Omental fat pad (tissue), 3 donors: ENCODE measurements at regions not wholly inside any gene's neighbourhood (a gene's known extent, or its start where the extent isn't known, plus 50 kb on each side); places are given as distances from the start of the nearest gene placed in this dataset.

Source experiments
- ATAC-seq: fragments of 150-250 bp; one replicate; pipeline ENCODE4 v1.9.1; 2016; ENCODE audit warnings: mild to moderate bottlenecking, moderate library complexity; ENCODE audit not compliant: low FRiP score
- DNase-seq: peaks from one replicate; pipeline ENCODE4 v3.0.0-alpha.2; 2019; ENCODE audit warnings: low spot score
- TF ChIP-seq, protein P1 (sequence below), 3 donors: fragments of 450-650 bp; IDR thresholded peaks; one replicate each; pipeline ENCODE4 v1.5.1; 2016 to 2017; ENCODE audit warnings: antibody characterized with exemption in 3 of 3, mild to moderate bottlenecking in 3 of 3, moderate library complexity in 2 of 3

- ATAC-seq (no peak), DNase-seq (no peak)
- TF ChIP-seq, protein P1, sequence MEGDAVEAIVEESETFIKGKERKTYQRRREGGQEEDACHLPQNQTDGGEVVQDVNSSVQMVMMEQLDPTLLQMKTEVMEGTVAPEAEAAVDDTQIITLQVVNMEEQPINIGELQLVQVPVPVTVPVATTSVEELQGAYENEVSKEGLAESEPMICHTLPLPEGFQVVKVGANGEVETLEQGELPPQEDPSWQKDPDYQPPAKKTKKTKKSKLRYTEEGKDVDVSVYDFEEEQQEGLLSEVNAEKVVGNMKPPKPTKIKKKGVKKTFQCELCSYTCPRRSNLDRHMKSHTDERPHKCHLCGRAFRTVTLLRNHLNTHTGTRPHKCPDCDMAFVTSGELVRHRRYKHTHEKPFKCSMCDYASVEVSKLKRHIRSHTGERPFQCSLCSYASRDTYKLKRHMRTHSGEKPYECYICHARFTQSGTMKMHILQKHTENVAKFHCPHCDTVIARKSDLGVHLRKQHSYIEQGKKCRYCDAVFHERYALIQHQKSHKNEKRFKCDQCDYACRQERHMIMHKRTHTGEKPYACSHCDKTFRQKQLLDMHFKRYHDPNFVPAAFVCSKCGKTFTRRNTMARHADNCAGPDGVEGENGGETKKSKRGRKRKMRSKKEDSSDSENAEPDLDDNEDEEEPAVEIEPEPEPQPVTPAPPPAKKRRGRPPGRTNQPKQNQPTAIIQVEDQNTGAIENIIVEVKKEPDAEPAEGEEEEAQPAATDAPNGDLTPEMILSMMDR (IDR thresholded peaks at IDR 0.05) = no peak
Measured at GRCh38 chrX:42988700-42989099, 210.7 kb upstream of the PPP1R2C start.

GRCh38 chrX:42992199-42992943 is 214.4 kb upstream of the PPP1R2C start:
- no peak for ATAC-seq
- TF ChIP-seq, protein P1 (IDR thresholded peaks at IDR 0.05) = no peak

DNA sequence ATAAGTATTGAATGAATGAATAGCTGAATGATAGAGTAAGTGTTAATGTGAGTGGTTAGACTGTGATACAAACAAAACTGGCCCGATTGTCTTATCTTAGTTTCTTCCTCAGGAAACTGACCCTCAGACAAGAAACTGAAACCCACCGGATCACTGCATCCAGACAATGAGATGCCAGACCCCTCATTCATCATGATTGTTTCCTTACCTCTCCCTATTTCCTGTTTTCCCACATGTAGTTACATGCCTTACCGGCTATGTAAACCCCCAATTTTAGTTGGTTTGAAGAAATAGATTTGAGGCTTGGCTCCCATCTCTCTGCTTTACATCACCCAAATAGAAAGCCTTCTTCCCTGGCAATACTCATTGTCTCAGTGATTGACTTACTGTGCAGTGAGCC is 218.9 kb upstream of the PPP1R2C start:
- ATAC-seq (no peak), DNase-seq (no peak)
- TF ChIP-seq, protein P1 (IDR thresholded peaks at IDR 0.05) = no peak

More at GRCh38 chrX:42992199-42992943, 214.4 kb upstream of the PPP1R2C start:
- DNase-seq = no peak

DNA sequence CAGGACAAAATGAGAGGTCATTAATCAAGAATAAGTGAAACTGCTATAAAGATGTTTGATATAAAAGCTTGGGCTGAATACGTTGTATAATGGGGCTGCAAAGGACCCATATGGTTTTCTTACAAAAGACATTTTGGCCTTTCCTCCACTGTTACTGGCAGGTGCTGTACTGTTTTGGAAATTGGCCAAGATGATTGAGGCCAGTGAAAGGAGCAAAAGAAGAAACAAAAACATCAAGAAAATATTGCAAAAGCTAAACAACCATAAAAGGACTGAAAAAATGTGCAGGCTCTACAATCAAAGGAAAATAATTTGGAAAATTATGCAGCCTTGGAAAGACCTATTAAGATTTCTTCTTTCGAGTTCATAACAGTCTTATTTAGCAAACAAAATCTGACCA is 222.2 kb upstream of the PPP1R2C start:
- DNase-seq (no peak), ATAC-seq (no peak)
- TF ChIP-seq, protein P1 (IDR thresholded peaks at IDR 0.05) = no peak

- TF ChIP-seq, protein P1 (IDR thresholded peaks at IDR 0.05) = no peak
- DNase-seq = no peak
- ATAC-seq = no peak
Measured at GRCh38 chrX:43002526-43003203, 224.7 kb upstream of the PPP1R2C start.

DNA sequence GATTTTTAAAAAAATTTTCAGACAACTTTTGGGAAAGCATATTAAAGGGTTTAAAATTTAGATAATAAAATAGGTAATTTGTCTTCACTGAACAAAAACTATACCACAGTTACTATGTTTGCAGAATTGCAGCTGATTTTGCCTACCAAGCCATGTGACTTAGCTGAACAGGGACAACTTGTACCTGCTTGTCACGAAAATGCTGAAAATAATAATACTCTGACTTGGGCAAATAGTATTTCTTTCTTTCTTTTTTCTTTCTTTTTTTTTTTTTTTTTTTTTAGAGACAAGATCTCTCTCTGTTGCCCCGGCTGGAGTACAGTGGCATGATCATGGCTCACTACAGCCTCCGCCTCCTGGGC is 225.2 kb upstream of the PPP1R2C start:
- no peak for ATAC-seq
- DNase-seq = no peak
- TF ChIP-seq, protein P1 (IDR thresholded peaks at IDR 0.05) = no peak

DNA sequence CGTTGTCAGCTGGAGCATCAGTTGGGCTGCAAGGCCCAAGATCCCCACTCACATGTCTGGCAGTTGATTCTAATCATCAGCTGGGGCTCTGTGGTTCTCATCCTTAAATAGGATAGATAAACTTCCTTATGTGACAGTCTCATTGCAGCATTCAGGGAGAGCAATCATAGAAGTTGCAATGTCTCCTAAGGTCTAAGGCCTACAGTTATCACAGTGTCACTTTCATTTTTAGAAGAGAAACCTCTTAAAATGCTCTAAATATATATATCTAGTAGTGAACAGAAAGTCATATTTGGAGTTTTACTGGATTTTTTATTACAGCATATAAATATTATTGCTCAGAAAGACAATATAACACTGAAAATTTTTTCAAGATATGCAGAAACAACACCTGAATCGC is 226.0 kb upstream of the PPP1R2C start:
- TF ChIP-seq, protein P1 (IDR thresholded peaks at IDR 0.05) = no peak
- ATAC-seq (no peak), DNase-seq (no peak)
